GM18499 (cell line): ENCODE measurements at regions not wholly inside any gene's neighbourhood (a gene's known extent, or its start where the extent isn't known, plus 50 kb on each side); places are given as distances from the start of the nearest gene placed in this dataset.

Source experiments
- ATAC-seq: cut with Tn5 transposase; IDR thresholded peaks from one replicate; pipeline ENCODE4 v1.9.1; 2021; ENCODE audit warnings: moderate number of reproducible peaks; ENCODE audit not compliant: insufficient read depth, unreplicated experiment

GRCh38 chr15:100718075-100718980 is 115.9 kb downstream of the ASB7 start:
- ATAC-seq: no peak

DNA sequence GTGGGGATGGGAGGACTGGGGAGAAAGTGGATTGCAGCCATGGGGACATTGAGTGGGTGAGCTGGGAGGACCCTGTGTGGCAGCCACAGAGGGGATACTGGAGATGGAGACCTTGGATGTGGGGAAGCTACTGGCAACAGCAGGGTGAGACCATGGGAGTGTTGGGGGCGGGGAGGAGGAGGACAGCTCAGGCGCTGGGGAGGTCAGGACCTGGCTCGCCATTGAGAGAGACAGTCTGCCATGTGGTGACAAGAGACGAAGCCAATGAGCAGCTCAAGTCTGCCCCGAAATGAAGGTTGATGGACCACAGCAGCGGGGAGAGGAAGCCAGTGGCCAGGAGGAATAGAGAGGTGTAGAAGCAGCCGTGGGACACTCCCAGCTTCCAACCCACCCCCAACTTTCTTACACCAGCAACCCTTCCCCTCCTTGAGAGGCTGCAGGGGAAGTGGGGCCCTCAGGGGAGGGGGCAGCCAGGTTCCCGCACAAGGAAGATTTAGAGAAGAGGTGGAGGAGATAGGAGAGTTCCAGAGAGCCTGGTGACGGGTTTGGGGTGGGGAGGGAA is 118.1 kb downstream of the ASB7 start:
- no peak for ATAC-seq

DNA sequence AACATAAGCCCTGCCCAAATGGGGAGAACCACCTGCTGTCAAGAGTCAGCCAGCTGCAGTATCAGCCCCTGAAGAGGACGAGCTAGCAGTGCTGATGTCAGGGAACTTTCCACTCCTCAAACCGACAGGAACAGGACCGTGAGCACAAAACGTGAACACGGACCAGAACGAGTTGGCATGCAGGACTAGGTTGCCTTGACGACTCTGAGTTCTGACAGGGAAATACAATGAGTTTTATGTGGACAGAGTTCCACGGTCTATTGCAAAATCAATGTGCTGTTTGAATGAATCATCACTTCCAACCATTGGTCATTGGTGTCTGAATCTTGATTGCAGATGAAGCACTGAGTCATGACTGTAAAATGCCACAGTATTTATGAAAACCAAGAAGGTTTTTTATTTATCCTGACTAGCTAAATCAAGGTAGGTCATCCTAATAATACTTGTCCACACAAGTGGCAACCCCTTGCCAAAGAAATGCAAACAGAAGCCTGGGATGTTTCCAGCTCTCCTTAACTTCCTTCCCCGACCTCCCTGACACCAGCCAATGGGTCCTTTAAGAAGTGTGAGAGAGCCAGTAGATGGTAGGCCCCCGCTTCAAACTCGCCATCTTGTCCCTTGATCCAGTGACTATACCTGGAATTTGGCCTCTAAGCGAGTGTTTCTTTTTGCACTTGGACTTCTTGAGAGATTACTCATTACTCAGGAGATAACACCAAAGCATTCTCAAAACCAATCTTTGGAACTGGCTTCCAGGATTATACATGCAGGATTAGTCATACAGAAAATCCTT is 119.6 kb downstream of the ASB7 start:
- ATAC-seq: no peak

DNA sequence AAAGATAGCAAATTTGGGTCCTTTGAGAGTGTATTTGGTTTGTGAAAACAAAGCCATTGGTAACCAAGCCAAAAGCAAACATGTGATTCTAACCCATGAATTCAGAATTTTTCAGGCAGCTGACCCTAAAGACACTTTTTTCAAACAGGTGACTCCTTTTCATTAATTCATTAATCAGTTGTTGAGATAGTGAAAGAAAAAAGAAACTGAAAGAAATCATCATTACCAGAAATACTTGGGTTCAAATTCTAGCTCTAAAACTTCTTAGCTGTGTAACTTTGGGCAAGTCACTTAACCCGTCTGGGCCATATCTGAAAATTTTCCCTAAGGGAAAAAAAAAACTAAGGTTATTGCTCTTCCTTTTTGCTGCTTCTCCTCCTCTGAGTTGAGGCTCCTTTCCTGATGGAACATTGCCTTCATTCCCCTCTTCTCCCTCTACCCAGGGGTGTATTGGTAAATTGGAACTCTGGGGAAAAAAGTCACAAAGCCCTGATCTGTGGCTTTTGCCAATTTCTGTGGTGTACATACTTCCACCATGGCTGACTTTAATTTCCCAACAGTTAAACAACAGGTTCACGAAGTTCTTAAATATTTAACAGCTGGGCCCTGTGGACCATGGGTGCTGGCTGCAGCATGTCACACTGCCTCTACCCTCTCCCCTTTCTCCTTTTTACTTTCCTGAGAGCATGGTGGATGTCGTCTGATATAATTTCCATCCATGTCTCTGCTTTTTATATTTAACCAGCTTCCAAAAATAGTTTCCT is 120.3 kb downstream of the ASB7 start:
- no peak for ATAC-seq

DNA sequence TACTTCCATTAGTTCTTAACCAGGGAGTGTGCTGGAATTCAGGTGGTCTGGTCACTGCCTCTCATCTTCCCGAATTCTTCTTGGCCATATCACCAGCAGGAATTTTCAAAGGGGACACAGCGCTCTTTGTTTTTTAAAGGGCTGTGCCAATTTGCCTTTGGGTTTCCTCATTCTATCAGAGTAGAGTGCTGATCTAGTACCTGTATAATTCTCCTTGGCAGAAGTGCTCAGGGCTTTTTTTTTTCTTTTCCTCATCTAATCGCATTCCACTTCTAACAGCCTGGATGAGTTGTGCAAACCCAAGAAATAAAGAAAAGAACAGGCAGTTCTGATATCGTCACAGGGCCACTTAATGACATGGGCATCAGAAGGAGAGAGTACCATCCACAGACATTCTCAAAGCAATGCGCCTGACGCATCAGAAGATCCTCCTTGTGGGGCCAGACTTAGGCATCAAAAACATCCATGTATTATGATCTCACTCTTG is 121.0 kb downstream of the ASB7 start:
- no peak for ATAC-seq

- ATAC-seq: no peak
Measured at GRCh38 chr15:100725121-100726069, 123.0 kb downstream of the ASB7 start.

DNA sequence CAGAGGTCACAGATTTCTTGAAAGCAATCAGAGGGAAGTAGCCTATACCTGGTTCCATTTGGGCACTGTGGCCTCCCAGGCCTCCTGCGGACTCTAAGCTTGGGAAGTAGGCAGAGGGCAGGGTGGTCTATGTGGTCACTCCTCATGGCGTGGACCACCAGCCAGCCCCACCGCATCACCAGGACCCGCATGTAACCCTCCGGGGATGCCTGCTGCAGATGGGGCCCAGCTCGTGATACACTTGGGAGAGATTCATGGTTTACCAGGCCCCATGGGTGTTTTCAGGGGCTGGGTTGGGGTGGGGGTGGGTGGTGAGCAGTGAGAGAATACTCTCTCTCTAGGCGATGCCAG is 123.7 kb downstream of the ASB7 start:
- no peak for ATAC-seq

- no peak for ATAC-seq
Measured at GRCh38 chr15:100726421-100727190, 124.2 kb downstream of the ASB7 start.

DNA sequence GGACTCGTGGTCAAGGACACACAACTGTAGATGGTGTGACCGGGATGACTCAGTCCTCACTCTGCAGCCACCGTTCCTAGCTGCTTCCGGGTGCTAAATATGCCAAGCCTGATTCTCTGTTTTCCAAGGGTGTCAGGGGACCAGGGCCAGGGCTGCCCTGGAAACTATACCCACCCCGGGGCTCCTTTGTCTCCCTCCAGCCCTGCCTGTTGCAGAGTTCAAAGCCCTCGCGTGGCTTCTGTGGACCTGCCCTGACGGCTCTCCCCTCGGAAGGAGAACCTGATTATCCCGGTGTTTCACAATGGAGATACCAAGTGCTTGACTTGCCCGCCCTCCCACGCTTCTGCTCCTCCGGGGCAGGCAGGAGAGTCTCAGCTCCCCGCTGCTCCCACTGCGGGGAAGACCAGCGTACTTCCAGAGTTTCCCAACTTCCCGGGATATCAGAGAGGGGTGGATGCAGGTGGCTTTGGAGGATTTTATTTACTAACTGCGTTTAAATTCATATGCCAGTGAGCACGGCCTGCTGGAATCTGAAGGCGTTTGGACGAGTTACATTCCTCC is 125.0 kb downstream of the ASB7 start:
- ATAC-seq: no peak

GRCh38 chr15:100728371-100729201 is 126.2 kb downstream of the ASB7 start:
- no peak for ATAC-seq

GRCh38 chr15:100729461-100729860 is 127.1 kb downstream of the ASB7 start:
- no peak for ATAC-seq

DNA sequence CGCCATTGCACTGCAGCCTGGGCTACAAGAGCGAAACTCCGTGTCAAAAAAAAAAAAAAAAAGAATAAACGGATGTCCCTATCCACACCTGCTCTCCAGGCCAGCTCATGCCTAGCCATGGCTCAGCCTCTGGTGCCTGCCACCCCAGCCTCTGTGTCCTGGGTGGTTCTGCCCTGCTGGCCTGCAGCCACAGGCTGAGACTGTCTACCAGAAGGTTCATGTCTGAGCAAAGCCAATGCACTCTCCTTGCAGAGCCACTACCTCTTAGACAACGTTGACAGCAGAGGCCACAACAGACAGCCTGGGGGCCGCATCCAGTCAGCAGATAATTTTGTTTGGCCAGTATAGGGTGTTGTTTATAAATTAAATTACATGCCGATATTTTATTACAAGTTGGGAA is 127.7 kb downstream of the ASB7 start:
- no peak for ATAC-seq

DNA sequence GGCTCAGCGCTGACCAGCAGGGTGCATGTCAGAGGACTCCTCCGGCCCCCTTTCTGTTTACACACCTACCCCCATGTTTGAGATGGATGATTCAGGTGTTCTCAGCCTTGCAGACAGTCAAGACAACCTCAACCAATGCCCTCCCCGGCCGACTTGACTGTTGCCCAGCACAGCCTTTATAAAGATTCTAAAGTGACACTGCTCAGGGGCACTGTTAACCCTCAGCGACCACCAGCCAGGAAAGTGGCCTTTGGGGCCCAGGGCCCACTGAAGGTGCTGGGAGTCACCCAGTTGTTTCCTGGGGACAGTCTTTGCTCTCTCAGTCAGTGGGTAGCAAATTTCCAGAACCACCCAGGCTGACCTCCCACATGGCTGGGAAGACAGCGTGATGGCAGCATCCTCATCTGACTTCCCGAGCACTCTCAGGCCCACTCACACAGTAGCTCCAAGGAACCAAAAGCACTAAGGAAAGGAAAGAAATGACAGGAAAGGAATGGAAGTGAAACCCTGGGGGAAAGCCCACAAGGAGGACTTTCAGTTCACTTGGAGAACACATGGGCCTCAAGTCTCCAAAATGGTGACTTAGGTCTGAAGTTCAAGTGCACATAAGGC is 128.4 kb downstream of the ASB7 start:
- no peak for ATAC-seq

- no peak for ATAC-seq
Measured at GRCh38 chr15:100731267-100732152, 129.1 kb downstream of the ASB7 start.

DNA sequence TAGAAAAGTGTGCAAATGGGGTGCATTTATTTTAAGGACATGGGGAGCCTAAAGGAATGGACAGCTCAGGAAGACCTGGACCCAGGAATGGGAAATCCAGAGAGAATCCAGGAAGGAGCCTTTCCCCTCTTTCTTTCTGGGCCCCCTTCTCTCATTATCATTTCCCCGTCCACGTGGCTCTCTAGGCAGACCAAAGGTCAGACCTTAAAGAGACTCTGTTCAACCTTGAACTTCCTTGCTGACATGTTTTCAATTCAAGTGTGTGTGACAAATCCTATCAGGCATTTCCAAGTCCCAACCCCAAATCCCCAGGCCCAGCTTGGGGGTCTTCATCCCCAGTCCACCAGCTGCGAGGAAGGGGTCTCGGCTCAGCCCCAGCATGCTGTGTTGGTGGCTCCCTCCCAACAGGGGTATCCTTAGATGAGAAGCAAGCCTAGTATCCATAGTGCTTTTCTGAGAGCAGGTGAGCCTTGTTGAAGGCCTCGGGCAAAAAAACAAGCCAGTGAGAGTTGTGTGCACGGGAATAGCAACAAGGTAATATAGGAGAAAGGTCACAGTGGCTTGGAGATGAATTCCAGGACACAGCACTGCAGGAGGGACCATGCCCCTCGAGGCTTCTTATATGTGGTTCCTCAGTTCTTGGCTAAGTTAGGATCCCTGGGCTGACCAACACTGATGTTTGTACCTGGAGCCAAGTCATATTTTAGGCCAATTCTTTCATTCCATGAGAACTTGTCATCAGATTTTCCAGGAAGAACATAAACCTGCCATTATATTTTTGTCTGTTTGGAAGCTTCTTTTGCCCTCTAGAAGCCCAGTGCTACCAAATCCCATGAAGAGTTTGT is 130.0 kb downstream of the ASB7 start:
- ATAC-seq: no peak
